Kasumi-1 (cell line): ENCODE measurements at regions not wholly inside any gene's neighbourhood (a gene's known extent, or its start where the extent isn't known, plus 50 kb on each side); places are given as distances from the start of the nearest gene placed in this dataset.

Experiments
- DNase-seq, 2 experiments: peaks; one replicate each; lab custom pipeline; 2025; lab: John Stamatoyannopoulos, UW

DNA sequence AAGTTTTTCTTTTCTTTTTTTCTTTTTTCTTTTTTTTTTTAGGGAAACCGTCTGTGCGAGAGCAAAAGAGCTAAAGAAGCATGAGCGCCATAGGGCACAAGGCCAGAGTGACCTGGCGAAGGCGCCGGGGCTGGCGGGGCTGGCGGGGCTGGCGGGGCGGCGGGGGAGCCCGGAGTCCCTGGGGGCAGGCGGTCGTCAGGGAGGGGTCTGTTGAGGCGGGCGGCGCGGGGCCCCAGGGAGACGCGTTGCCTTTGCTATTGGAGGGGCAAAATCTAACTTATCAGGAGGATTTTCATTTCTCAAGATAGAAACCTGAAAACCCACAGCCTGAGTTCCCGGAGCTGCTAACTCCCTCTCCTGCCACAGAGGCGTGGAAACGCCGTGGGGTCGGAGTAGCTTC lies 135.6 kb upstream of the SMAD1 start:
- DNase-seq: no peak

DNA sequence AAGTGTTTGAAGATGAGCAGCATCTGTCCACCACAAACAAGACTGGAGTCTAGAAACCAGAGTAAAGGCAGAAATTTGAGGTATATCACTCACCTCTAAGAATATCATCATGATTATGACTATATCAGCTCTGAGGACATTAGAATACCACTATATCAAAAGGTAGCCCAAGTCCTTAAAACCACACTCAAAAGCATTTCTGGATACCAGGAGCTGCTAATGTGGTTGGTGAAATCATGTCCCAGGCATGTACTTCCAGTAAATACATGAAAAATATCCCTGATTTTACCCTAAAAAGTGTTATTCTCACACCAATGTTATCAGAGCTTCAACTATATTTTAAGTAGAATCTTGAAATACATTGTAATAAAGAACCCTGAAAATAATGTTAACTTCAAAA lies 136.3 kb upstream of the SMAD1 start:
- DNase-seq: no peak

DNA sequence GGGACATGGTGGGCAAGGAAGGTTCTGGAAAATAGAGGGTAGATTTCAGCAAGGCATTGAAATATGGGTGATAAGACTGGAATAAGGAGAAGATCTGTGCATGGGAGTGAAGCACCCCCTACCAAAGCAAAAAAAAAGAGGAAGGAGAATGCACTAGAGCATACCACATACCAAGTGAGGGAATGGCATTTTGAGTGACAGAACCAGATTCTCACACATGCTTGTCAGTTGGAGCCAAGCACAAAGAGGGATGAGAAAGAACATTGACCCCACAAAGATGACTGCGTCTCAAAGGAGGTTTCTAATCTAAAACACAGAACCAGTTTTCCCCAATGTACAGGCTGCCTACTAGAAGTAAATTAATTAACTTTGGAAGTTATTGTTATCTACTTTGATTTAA lies 140.3 kb upstream of the SMAD1 start:
- peak in 1 of 2 experiments; percentile 4 for DNase-seq

DNA sequence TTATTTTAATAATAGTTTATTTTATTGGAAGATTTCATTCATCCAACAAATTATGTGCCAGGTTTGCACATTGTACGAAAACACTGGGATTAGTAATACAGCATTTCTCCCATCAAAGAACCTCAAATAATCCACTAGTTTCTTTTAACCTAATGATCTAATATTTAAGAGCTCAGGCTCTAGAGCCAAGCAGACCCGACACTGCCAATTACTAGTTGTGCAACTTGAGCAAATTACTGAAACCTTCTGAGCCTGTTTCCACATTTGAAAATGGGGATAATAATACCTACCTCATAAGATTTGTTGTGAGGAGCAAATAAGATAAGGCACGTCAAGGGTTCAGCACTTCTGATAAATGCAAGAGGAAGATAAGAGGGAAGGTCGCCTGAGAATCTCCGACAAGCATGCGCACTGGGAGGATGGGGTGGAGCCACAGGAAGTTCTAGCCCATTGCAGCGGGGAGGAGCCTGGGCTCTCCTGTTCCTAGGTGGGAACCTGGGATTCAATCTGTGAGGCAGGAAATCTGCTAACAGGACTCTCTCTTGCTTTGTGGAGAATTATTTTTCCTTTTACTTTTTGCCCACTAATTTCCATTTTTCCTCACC lies 141.5 kb upstream of the SMAD1 start:
- DNase-seq: no peak

DNA sequence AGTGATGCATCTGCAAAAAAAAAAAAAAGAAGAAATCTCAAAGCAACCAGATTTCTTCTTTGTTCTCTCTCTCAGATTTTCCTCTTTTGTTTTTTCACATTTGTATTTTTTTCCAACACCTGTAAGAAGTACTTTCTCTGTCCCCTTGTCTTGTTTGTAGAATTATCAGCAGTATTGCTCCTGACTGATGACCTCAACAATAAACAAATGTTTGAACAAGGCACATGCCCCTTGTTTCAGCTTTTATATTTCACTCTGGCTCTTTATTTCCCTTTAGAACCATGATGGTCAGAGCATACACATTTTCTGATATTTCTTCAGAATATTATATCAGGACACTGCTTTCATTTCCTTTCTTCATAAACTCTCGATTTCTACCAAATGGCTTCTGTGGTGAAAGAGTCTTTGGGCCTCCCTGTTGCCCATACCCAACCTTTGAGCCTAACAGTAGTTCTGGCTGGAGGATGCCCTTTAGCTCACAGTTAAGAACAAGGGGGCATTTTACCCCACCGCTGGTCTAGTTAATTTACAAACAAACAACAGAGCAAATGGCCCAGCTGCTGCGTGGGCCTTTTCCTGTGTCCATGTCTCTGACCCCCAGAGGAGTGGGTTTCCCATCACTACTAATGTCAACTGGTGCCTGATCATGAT lies 142.5 kb upstream of the SMAD1 start:
- no peak for DNase-seq

DNA sequence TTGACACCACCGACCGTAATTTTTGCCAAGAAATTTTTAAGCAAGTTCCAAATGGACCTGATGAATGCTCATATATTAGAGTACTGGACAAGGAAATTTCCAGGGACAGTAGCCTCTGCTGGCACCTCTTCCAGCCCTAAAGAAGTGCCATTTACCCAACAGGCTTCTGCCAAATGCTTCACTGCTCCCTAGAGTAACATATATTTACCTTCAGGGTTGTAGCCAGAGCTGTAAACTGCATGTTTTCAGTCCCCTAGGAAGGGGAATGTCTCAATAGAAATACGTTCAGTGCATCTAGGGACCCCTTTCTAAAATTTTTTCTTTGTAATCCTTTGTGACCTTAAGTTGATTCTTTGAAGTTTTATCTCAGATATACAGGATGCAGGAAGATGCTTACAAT lies 143.1 kb upstream of the SMAD1 start:
- no peak for DNase-seq

DNA sequence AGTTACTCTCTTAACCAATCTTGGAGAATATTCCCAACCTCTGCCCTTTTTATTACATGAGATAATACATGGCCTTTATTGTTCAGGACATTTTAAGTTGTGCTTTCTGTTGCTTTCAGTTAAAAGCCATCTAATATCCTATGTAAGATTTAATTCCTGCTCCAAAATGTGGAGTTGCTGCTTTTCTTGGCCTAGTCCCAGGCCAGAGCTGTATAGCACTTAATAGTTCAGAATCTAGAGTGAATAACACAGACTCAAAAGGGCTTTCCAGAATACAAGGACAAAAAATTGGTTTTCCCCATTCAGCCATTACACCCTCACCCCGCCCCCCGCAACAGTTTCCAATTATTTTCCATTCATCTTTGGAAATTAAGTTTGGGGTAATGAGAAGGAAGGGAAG lies 144.3 kb upstream of the SMAD1 start:
- DNase-seq: no peak

DNA sequence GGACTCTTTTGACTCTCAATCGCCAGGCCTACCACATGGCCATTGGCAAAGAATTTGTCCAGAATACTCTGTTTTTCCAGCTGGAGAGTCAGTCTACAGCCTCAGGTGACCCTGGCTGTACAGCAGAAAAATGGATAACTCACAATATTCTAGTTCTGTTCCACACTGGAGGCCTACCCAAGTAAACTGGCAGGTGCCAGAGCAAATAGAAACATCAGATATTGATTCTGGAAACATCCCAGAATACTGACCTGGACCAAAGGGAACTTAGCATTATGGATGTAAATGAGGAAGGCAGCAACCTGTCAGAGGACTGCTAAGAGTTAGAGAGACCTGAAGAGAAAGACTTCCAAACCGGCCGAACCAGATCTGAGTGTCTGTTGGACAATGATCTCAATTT lies 147.9 kb upstream of the SMAD1 start:
- DNase-seq: no peak

DNA sequence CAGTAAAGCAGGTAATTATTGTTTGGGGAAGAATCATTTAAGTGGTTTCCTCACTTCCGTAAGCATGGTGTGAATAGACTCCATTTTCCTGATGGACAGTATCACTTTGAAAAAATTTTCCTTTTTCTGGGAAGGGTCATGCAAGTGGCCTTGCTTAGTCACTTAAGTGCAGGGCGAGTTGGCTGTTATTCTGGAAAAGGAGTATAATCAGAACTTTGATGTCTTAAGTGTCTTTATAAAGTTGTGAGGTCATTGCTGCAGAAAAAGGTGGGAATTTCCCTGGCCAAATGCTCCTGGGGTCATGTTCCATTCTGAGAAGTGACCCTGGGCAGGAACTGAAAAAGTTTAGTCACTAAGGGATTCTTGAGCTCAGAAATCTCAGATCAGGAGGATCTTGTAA lies 146.1 kb upstream of the OTUD4 start:
- DNase-seq: no peak

DNA sequence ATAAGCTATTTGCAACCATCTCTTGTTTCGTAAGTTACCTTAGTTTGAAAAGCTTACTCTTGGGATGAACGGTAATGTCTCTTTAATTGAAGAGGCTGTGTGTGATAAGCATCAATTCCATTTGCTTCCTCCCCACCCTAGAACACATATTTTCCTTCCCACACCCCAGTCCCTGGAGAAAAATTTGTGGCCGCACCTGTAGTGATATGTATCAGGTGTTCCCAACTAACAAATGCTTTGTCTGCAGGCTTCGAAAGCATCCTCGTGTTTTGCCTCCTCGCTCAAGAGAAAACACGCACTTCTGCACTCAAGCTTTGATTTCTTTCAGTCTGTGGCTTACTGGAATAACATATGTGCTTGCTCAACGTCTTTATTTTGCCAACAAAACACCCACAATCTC lies 143.8 kb upstream of the OTUD4 start:
- DNase-seq: no peak

DNA sequence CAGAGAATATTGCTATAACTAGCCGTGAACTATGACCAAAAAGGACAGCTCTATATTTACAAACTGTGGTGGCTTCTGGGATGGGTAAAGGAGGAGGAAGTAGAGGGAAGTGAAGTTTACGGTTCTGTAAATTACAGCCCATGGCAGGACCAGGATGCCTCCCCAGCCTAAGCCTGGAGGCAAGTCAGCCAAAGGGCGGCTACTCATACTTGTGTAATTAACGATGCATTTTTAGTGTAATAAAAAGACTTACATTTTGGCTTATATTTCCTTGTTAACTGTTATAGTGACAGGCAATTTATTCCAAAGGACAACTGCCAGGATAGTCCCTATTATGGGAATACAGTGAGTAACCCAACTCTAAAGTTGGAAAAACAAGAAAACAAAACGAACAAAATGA lies 139.9 kb upstream of the OTUD4 start:
- DNase-seq: no peak

DNA sequence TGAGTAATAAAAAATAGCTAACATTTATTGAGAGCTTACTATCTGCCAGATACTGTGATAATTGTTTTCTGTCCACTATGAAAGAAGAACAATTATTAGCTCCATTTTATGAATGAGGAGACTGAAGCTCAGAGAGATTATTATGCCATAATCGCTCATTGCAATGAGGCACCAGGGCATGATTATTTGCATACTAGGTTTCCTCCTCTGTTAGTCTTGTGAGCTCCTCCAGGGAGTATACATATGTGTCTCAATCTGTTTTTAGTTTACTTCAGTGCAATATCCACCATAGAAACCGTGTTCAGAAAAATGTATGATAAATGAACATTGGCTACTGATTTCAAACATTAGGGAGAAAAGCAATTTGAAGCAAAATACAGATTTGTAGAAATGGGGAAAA lies 139.4 kb upstream of the OTUD4 start:
- no peak for DNase-seq

DNA sequence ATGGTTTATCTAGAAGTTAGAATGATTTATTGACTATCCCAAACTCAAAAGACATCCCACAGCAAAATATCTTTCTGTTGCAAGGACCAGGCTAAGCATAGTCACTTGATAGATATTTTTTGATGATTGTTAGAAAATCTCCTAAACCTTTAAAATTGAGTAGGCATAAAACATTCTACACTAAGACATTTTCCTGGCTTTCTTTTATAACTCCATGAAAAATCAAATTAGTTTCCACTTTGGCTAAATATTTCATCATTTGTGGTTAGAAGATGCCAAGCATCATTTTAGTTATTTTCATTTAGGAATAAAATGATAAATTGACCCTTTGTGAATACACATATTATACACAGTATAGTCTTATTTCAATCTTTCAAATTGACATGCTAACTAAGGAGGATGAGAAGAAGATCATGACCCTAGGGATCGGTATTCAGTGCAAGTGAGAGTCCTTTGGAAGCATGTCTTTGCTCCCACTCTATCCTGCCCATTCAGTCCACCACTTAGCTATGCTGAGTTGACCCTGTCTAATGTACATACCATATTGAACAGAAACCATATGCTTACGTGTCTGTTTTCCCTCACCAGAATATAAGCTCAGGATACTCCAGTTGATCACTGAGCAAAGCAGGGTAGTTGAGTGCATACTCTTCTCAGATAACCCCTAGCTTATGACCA lies 136.6 kb upstream of the OTUD4 start:
- DNase-seq: no peak

DNA sequence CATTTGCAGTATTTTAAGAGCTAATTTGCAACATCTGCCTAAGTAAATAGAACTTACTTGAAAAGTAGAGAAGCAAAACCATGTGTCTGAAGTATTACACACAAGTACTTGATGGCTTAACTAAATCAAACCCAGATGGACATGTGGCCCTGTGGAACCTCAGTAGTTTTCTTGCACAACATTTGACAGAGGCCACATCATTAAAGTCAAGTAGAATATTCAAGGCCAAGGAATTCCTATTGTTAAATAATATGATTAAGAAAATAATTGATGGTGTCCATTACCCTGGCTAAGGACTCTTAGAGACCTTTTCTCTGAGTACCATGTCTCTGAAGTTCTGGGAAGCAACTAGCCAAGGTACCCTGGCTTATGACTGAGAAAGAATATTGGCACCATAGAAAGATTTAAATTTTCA lies 135.4 kb upstream of the OTUD4 start:
- no peak for DNase-seq

DNA sequence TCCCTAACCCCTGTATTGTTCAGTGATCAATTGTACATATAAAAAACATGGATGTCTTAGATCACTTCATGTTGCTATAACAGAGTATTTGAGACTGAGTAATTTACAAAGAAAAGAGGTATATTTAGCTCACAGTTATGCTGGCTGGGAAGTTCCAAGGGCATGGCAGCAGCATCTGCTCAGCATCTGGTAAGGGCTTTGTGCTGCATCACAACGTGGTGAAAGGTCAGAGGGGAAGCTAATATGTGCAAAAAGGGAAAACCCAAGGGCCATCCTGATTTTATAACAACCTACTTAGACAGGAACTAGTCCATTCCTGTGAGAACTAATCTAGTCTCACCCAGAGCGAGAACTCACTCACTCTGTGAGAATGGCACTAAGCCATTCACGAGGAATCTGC lies 128.2 kb upstream of the OTUD4 start:
- DNase-seq: no peak

DNA sequence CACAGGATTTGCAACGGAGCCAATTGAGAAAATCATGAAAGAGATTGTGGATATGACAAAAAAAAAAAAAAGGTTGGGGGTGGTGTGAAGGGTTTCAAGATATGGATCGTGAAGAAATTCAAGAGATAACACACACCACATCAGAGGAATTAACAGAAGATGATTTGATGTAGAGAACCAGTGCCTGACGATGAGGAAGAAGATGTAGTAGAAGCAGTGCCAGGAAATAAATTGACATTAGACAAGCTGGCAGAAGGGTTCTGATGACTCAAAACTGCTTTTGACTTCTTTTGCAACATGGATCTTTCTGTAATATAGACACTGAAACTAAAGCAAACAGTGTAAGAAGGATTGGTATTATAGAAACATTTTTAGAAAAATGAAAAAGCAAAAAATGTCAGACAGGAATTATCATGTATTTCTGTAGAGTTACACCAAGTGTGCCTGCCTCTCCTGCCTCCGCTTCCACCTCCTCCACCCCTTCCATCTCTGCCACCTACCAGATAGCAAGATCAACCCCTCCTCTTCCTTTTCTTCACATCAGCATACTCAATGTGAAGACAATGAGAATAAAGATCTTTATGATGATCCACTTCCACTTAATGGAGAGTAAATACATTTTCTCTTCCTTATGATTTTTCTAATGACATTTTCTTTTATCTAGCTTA lies 127.5 kb upstream of the OTUD4 start:
- no peak for DNase-seq

DNA sequence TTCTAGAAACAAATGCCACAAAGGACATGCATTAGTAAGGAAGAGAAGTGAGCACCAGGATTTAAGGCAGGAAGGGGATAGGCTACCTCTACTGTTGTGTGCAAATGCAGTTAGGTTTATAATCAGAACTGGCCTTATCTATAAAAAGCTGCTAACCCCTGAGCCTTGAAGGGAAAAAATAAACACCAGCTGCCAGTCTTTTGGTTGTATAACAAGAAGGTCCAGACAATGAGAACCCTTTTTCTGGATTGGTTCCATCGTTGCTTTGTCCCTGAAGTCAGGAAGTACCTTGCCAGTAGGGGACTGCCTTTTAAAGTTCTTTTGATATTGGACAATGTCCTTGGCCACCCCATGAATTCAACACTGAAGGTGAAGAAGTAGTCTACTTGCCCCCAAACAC lies 126.7 kb upstream of the OTUD4 start:
- DNase-seq: no peak

DNA sequence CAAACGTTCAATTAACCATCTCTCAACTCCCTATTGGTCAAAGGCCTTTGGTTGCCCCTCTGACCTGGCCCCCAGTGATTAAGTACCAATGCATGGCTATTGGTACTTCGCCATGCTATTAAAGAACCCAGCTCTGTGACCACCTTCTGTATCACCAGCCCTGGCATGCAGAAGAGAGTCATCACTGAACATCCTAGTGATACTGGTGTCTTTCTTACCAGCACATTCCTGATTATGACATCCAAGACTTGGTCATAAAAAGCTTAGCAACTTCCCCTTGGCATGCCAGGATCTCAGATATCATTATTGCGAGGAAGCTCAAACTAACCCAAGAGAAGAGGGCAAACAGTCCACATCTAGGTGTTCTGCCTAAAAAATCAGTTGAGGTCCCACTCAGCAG lies 122.3 kb upstream of the OTUD4 start:
- no peak for DNase-seq

DNA sequence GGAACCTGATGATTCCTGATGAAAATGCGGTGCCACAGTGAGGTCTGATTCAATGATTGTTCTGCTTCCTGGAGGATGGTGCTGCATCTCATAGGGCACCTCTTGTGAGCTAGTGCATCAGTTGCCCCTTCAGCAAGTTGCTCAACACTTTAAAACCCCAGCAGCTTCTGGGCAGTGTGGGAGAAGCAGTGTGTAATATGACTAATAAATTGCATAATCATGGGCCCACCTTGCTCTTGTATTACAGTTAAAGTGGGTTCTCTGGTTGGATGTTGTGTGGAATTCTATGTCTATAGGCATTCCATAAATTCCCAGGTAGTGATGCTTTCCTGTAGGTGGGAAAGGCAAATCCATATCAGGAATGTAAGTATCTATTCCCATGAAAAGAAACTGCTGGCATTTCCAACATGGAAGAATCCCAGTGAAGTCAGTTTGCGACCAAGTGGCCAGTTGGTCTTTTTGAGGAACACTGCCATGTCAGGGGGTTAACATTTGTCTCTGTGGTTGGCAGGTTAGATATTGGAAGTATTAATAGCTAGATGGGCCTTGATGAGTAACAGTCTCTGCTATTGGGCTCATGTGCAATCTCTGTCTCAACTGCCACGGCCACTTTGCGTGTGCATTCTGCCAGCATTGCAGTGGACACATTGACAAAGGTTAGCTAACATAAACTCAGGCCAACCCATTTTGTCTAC lies 121.1 kb upstream of the OTUD4 start:
- DNase-seq: no peak

DNA sequence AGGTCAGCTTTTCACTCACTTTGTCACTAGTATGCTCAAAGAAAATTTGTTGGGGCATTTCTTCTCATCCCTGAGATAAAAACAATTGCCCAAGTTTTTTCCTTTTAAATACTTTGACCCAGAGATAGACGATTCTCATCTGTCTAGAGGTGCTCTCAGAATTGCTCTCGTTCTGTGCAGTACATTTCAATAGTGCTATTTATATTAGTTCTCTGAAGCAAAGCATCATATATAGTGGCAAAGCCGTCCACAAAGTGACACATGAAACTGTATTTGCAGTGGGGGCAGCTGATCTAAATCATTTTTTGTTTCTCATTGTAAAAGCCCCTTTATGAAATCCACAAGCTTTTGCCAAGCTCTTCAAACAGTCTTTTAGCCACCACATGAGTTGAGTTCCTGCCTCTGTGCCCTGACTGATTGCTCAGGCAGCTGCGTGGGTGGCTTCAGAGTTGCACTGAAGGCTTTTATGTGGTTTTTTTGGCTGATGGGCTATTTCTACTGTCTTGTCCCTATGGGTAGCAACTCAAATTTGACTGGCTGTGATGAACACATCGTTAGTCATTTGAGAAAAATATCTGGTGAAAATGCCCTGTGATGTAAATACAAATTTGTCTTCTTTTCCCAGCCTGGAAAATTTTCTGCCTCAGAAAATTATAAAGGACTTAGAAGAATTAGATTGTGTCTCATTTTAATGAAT lies 119.1 kb upstream of the OTUD4 start:
- DNase-seq: peak; percentile 44 to 52

DNA sequence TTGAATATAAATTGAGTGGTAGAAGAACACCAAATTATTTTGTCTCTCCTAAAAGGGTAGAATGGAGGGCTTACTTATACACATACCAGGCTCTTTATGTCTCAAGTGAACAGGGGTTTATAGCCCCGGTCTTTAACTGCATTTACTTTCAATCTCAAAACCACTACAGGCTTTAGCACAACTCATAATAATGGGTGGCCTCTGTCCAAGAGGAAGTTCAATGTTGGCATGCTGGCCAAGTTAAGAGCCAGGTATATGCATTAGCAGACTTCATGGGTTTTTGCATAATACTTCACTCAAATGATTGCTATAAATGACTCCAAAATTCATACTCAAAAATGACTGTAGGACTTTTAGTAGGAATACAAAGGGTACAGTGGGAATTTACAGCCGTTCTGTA lies 118.5 kb upstream of the OTUD4 start:
- DNase-seq: peak; percentile 50 to 51

DNA sequence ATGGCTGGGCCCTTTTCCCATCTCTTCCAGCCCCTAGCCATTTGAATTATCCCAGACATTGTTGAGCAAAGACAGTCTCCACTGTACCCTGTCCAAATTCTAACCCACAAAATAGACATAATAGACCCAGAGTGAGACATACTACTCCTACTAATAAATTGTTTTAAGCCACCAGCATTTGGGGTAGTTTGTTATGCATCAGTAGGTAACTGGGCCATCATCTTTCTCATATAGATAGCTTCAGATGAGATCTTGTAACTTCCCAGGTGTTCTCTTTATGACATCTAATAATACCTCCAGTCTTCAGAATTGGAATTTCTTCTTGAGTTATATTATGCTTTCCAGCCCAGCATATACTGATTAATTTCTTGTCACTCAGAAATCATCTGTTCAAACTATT lies 117.2 kb upstream of the OTUD4 start:
- DNase-seq: no peak
